ENCODE measurements at regions not wholly inside any gene's neighbourhood (a gene's known extent, or its start where the extent isn't known, plus 50 kb on each side); places are given as distances from the start of the nearest gene placed in this dataset.

DNA sequence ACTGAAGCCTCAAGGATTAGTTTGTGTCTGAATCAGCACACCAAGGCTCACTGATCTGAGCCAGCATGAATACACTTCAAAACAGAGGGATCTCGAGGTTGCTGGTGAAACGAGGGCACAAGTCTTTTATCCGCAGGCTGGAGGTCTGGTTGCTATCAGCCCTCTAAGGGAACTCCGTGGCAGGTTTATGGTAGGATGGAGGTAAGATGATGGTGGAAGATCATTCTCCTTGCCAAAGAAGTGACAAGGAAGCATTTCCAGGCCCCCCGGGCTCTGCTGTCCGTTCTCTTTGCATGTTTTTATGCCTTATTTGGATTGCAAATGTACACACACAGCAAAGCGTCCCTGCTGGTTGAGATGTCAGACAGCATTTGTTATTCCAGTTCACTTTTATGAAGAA, 268.3 kb downstream of the ARHGAP12 start:
- Mint-ChIP-seq H3K9me3 (ENCODE audit: low read depth) (no peaks in the 10 kb centered on the region), H3K4me3 (no peak overlapping the region), H3K4me1 (no peaks in the 10 kb centered on the region), H3K27ac (no peak overlapping the region), H3K27me3 (peaks cover 23% of the 10 kb centered on the region), H3K36me3 (no peaks in the 10 kb centered on the region)
- ATAC-seq (no peak), DNase-seq (no peak)
- CTCF ChIA-PET = no interaction called here

DNA sequence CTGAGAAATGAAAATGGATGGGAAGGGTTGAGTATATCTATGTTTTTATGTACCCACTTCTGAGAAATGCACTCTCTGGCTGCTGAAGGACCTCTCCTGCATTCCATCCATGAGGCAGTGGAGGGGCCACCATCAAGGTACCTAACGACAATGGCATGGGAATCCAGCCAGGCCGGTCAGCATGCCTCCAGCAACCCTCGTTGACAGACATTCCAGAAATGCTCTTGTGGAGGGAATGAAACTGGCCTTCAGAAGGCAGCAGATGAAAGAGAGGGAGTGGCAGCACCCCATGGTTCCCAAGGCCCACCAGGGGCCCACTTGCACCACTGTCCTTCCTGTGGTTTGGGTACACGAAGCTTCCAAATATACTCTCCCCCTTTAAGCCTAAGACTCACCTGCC, 269.0 kb downstream of the ARHGAP12 start:
- no peak overlapping the region for H3K4me3 Mint-ChIP-seq
- ATAC-seq = no peak
- CTCF ChIA-PET = no interaction called here
- no peaks in the 10 kb centered on the region for H3K4me1 Mint-ChIP-seq
- no peaks in the 10 kb centered on the region for H3K36me3 Mint-ChIP-seq
- H3K27me3 Mint-ChIP-seq = peaks cover 23% of the 10 kb centered on the region
- H3K27ac Mint-ChIP-seq = no peak overlapping the region
- no peaks in the 10 kb centered on the region for H3K9me3 Mint-ChIP-seq (ENCODE audit: low read depth)
- no peak for DNase-seq

DNA sequence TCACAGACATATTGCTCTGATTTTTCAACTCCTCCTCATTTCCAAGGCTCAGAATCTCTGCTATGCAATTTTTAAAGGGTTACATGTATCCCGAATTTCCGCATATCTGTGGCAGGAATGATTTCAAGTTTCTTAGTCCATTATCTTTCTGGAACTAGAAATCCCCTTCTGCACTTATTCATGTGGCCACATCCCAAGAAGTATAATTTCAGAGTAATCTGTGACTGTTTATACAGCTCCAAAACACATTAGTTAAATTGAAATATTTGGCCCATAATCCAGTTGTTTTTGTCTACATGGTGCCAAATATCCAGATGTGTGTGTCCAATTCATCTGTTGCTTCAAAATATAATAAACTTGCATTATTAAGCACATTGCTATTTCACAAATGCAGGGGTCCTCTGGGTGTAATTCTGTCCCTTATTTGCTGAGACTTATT, 271.2 kb downstream of the ARHGAP12 start:
- Mint-ChIP-seq H3K9me3 (ENCODE audit: low read depth) (no peaks in the 10 kb centered on the region), H3K36me3 (no peaks in the 10 kb centered on the region), H3K27ac (no peak overlapping the region), H3K4me1 (no peaks in the 10 kb centered on the region), H3K4me3 (no peak overlapping the region), H3K27me3 (peaks cover 35% of the 10 kb centered on the region)
- CTCF ChIA-PET = no interaction called here
- ATAC-seq (no peak), DNase-seq (no peak)

DNA sequence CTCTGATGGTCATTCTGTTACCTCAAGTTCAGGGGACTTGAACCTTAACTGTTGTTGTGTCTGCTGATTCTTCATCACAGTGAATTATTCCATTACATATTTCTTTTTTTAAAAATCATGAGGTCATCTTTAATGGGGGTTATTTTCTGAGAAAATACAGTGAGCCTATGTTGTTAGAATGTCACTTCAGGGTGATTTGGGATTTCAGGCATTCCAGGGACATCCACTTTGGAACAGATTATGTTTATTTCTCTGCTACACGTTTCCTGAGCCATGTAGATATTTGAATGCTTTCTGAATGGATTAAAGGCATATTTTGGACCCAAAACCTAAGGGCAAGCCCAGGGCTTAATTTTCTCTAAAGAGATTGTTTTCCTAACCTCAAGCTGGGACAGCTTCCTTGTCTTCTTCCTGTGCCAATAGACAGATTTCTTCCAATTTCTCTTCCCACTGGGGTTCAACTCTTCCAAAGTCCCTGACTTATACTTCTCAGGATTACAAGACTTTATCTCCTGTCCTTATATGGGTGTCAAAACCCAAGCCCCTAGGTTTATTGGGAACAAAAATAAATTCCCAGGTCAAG, 271.7 kb downstream of the ARHGAP12 start:
- Mint-ChIP-seq H3K9me3 (ENCODE audit: low read depth) (no peaks in the 10 kb centered on the region), H3K27me3 (peaks cover 41% of the 10 kb centered on the region), H3K36me3 (no peaks in the 10 kb centered on the region), H3K27ac (no peak overlapping the region), H3K4me3 (no peak overlapping the region), H3K4me1 (no peaks in the 10 kb centered on the region)
- no peak for DNase-seq
- CTCF ChIA-PET = no interaction called here
- ATAC-seq = no peak

DNA sequence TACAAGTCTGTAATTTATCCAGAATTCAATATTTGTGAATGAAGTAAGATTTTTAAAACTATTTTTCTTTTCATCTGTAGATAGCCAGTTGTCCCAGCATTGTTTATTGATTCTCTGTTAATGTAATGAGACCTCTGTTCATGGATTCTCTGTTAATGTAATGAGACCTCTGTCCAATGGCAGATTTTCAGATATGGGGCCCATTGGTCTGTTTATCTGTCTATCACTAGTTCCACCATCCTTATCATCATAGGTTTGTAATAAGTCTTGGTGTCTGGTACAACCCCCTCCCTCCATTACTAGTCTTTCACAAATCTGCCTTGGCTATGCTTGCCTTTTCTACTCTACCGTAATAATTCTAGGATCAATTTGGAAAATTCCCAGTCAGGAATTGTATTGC, 276.6 kb downstream of the ARHGAP12 start:
- Mint-ChIP-seq H3K27ac (no peak overlapping the region), H3K27me3 (peaks cover 47% of the 10 kb centered on the region), H3K9me3 (ENCODE audit: low read depth) (no peaks in the 10 kb centered on the region), H3K36me3 (no peaks in the 10 kb centered on the region), H3K4me1 (no peaks in the 10 kb centered on the region), H3K4me3 (no peak overlapping the region)
- no peak for ATAC-seq
- DNase-seq = no peak
- CTCF ChIA-PET = no interaction called here

DNA sequence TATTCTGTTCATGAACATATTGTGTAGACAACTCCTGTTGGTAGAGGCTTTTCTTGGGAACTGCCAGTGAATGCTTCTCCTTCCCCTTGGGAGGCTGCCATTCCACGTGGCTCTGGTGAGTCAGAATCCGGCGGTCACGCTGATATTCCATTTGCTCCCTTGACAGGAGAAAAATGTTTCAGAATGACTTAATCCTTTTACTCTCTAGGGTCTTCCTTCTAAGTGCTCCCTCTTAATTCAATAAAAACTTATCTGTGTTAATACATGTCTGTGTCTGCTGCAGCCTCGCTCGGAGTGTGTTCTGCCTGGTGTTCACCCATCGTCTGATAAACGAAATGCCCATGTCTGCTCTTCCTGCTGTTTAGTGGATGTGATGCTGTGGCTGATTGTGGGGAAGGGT, 278.6 kb downstream of the ARHGAP12 start:
- CTCF ChIA-PET = no interaction called here
- ATAC-seq = no peak
- Mint-ChIP-seq H3K27me3 (peaks cover 31% of the 10 kb centered on the region), H3K4me1 (no peaks in the 10 kb centered on the region), H3K36me3 (no peaks in the 10 kb centered on the region), H3K9me3 (ENCODE audit: low read depth) (no peaks in the 10 kb centered on the region), H3K4me3 (no peak overlapping the region), H3K27ac (no peak overlapping the region)
- no peak for DNase-seq

DNA sequence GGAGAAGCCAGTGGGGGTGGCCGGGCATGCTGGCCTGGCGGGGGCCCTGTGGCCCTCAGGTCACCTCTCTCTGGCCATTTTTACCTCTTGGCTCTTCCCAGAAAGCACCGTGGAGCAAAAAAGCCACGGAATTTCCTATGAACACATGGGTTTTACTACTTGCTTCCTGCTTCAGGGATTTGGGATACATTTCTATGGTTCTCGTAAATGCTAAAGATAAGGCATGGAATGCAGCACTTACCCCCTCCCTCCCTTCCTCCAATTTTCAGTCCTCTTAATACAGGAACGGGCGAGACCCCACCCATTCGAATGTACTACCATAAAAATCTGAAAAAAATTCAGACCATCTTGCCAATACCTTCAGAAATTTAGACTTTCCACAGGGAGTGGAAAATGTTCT, 279.7 kb downstream of the ARHGAP12 start:
- H3K36me3 Mint-ChIP-seq = no peaks in the 10 kb centered on the region
- CTCF ChIA-PET = interaction anchor here (0.6 kb wide), 1 partner anchor 465 kb away, joined by 3 read pairs; no protein-coding TSS in a partner anchor
- no peak overlapping the region for H3K27ac Mint-ChIP-seq
- no peaks in the 10 kb centered on the region for H3K9me3 Mint-ChIP-seq (ENCODE audit: low read depth)
- ATAC-seq = no peak
- H3K27me3 Mint-ChIP-seq = peaks cover 25% of the 10 kb centered on the region
- DNase-seq = no peak
- no peak overlapping the region for H3K4me3 Mint-ChIP-seq
- no peaks in the 10 kb centered on the region for H3K4me1 Mint-ChIP-seq

DNA sequence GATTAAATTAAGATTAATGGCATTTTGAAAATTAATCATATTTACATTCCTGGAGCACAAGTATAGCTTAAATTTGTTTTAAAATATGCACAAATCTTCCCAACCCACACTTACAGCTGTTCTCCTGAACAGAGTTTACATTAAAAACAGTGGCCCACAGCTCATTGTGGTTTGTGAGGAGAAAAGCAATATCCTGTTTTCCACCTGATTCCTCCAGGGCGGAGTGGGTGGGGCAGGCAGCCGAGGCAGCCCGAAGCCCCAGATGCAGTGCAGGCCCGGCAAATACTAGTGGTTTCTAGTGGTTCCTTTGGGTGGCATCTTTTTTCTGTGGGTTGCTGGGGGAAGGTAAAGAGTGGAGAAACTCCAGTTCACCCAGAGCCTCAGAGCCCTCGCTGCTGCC, 280.8 kb downstream of the ARHGAP12 start:
- Mint-ChIP-seq H3K27me3 (peaks cover 19% of the 10 kb centered on the region), H3K36me3 (no peaks in the 10 kb centered on the region), H3K4me3 (no peak overlapping the region), H3K27ac (no peak overlapping the region), H3K4me1 (no peaks in the 10 kb centered on the region), H3K9me3 (ENCODE audit: low read depth) (no peaks in the 10 kb centered on the region)
- CTCF ChIA-PET = no interaction called here
- ATAC-seq (no peak), DNase-seq (no peak)

DNA sequence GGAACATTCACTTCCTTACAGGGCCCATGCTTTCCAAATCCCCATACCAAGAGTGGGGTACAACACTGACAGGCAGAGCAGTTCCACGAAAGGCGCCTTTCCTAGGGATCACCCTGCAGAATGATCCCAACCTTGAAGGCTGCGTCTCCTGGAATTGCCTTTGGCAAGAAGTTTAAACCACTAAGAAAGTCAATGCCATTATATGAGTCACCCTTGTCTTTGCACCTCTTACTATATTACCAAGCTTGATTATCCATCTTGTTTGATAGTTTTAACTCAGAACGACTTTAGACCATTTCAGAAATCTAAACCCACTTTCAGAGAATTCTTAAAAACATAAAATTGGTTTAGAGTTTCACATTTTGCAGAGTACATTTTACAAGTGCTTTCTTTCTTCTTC, 282.1 kb downstream of the ARHGAP12 start:
- H3K4me3 Mint-ChIP-seq = no peak overlapping the region
- H3K27me3 Mint-ChIP-seq = peaks cover 13% of the 10 kb centered on the region
- DNase-seq = no peak
- H3K27ac Mint-ChIP-seq = no peak overlapping the region
- no peaks in the 10 kb centered on the region for H3K9me3 Mint-ChIP-seq (ENCODE audit: low read depth)
- ATAC-seq = no peak
- H3K4me1 Mint-ChIP-seq = no peaks in the 10 kb centered on the region
- H3K36me3 Mint-ChIP-seq = no peaks in the 10 kb centered on the region
- CTCF ChIA-PET = no interaction called here

DNA sequence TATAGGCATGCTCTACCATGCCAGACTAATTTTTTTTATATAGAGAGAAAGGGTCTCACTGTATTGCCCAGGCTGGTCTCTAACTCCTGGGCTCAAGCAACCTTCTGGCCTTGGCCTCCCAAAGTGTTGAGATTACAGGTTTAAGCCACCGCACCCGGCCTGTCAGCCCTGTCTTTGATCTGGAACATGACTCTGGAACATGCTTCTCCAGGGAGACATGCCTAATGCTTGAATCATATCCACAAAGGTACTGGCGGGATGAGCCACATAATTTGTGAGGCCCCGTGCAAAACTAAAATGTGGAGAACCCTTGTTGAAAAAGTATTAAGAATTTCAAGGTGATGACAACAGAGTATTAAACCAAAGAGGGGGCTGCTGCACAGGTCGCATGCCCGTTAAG, 282.8 kb downstream of the ARHGAP12 start:
- Mint-ChIP-seq H3K36me3 (no peaks in the 10 kb centered on the region), H3K27ac (no peak overlapping the region), H3K27me3 (peaks cover 16% of the 10 kb centered on the region), H3K9me3 (ENCODE audit: low read depth) (no peaks in the 10 kb centered on the region), H3K4me1 (no peaks in the 10 kb centered on the region), H3K4me3 (no peak overlapping the region)
- ATAC-seq = no peak
- CTCF ChIA-PET = no interaction called here
- DNase-seq = no peak

DNA sequence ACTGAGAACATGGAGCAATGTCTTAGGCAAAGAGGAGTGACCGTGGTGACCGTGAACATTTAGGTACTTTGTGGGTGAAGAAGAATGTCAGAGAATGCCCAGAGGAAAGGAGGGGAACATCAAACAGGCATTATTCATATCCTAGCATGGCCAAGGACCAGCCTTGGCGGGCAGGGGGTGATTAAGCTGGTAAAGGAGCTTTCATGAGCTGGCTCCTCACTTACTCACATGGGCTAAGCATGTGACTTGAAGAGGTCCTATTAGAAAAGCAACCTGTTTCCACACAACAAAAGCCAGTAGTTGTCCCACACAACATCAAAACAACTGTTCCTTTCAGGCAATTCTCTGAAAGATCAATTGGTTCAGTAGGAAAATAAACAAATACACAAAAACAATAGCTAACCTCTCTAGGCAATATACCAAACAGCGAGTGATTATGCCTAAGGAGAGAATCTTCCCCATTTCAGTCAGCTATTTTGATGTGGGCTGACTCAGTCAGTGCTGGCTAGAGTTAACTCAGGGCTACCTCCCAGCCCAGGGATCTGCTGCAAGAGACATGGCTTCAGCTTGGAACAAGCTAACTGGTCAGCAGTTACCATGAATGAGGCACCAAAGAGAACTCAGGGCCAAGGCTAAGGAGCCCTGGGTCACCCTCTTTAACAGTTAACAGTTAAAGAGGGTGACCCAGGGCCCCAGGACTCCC, 283.5 kb downstream of the ARHGAP12 start:
- no peaks in the 10 kb centered on the region for H3K9me3 Mint-ChIP-seq (ENCODE audit: low read depth)
- no peak for ATAC-seq
- peaks cover 19% of the 10 kb centered on the region for H3K27me3 Mint-ChIP-seq
- H3K4me1 Mint-ChIP-seq = no peaks in the 10 kb centered on the region
- DNase-seq = no peak
- no peak overlapping the region for H3K27ac Mint-ChIP-seq
- no peaks in the 10 kb centered on the region for H3K36me3 Mint-ChIP-seq
- CTCF ChIA-PET = no interaction called here
- H3K4me3 Mint-ChIP-seq = no peak overlapping the region

DNA sequence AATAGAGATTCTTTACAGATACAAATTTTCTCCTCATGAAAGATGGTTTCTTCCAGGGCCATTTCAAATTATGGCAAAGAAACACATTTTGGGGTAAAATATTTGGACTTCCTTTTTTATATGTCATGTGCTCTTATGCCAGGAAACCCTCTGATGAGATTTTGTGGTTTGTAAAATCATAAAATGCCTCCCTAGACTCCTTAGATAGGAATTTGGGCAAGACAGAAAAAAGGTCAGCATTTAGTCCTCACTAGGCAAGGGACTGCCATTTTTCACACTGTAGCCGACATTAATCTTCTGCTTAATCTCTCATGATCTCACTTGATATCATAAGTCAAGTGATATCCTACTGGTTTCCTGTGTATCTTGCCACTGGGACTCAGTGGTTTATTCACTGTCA, 286.4 kb downstream of the ARHGAP12 start:
- H3K4me3 Mint-ChIP-seq = no peak overlapping the region
- peaks cover 3% of the 10 kb centered on the region for H3K9me3 Mint-ChIP-seq (ENCODE audit: low read depth)
- ATAC-seq (no peak), DNase-seq (no peak)
- H3K27me3 Mint-ChIP-seq = peaks cover 17% of the 10 kb centered on the region
- CTCF ChIA-PET = no interaction called here
- no peaks in the 10 kb centered on the region for H3K4me1 Mint-ChIP-seq
- H3K27ac Mint-ChIP-seq = no peak overlapping the region
- no peaks in the 10 kb centered on the region for H3K36me3 Mint-ChIP-seq

DNA sequence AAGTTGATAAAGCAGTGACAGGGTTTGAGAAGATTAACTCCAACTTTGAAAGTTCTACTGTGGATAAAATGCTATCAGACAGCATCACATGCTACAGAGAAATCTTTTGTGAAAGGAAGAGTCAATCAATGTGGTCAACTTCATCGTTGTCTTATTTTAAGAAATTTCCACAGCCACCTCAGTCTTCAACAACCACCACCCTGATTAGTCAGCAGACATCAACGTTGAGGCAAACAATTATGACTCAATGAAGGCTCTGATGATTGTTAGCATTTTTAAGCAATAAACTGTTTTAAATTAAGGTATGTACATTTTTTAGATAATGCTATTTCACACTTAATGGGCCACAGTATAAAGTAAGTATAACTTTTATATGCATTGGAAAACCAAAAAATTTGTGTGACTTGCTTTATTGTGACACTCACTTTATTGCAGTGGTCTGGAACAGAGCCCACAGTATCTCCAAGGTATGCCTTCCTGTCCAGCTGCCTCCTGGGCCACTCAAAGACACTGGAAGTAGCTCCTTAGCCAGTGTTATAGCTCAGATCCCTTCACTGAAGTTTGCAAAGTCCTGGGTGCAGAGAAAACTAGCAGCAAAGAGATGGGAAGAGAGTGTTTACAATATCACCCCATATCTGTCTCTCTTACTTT, 293.1 kb downstream of the ARHGAP12 start:
- H3K4me1 Mint-ChIP-seq = peaks cover 2% of the 10 kb centered on the region
- ATAC-seq (no peak), DNase-seq (no peak)
- peaks cover 12% of the 10 kb centered on the region for H3K27me3 Mint-ChIP-seq
- no peaks in the 10 kb centered on the region for H3K36me3 Mint-ChIP-seq
- H3K4me3 Mint-ChIP-seq = no peak overlapping the region
- CTCF ChIA-PET = no interaction called here
- H3K27ac Mint-ChIP-seq = no peak overlapping the region
- peaks cover 3% of the 10 kb centered on the region for H3K9me3 Mint-ChIP-seq (ENCODE audit: low read depth)

DNA sequence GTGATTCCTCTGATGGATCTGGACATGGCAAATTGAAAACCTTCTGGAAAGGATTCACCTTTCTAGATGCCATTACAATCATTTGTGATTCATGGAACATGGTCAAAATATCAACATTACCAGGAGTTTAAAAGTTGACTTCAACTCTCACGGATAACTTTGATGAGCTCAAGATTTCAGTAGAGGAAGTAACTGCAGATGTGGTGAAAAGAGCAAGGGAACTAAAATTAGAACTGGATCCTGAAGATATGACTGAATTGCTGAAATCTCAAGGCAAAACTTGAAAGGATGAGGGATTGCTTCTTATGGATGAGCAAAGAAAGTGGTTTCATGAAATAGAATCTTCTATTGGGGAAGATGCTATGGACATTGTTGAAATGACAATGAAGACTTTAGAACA, 293.6 kb downstream of the ARHGAP12 start:
- DNase-seq (no peak), ATAC-seq (no peak)
- H3K36me3 Mint-ChIP-seq = no peaks in the 10 kb centered on the region
- H3K9me3 Mint-ChIP-seq (ENCODE audit: low read depth) = peaks cover 3% of the 10 kb centered on the region
- no peak overlapping the region for H3K4me3 Mint-ChIP-seq
- CTCF ChIA-PET = no interaction called here
- H3K4me1 Mint-ChIP-seq = peaks cover 2% of the 10 kb centered on the region
- H3K27me3 Mint-ChIP-seq = peaks cover 12% of the 10 kb centered on the region
- H3K27ac Mint-ChIP-seq = no peak overlapping the region

Data from activated CD8-positive, alpha-beta memory T cell treated with anti-CD3 and anti-CD28 coated beads, Interleukin-2, amount 10 ng/mL, durations not matched to agents 7 days and 5 days (primary cell).